OCI-LY3 (cell line): ENCODE measurements at regions not wholly inside any gene's neighbourhood (a gene's known extent, or its start where the extent isn't known, plus 50 kb on each side); places are given as distances from the start of the nearest gene placed in this dataset.
A peak's percentile ranks its signal among the peaks of the same experiment; 100 is the strongest.

Experiments
- H2AFZ ChIP-seq: fragments of 200-600, 300-600 bp; shearing (Covaris generic); 2 replicates; pipeline ENCODE4 v1.6.0; 2014; ENCODE audit warnings: antibody characterized with exemption, low read depth, low read length
- H3K27ac ChIP-seq: fragments of 200-600, 300-600 bp; sonication (generic); 2 replicates; pipeline ENCODE4 v1.5.1; 2014; ENCODE audit warnings: mild to moderate bottlenecking, low read length, moderate library complexity, mixed read lengths
- H3K27me3 ChIP-seq: fragments of 200-600, 300-600 bp; sonication (generic); 2 replicates; pipeline ENCODE4 v1.6.1; 2014; ENCODE audit warnings: low read depth, low read length, mixed read lengths
- H3K36me3 ChIP-seq: fragments of 200-600, 300-600 bp; sonication (generic); replicated peaks from 2 replicates; pipeline ENCODE3; 2014; ENCODE audit warnings: low read depth, low read length, mixed read lengths
- H3K4me1 ChIP-seq: fragments of 300-600, 200-600 bp; sonication (generic); 2 replicates; pipeline ENCODE4 v1.6.1; 2014; ENCODE audit warnings: low read length, mixed read lengths
- H3K4me2 ChIP-seq: fragments of 200-600, 300-600 bp; sonication (generic); 2 replicates; pipeline ENCODE4 v1.6.1; 2014; ENCODE audit warnings: low read length, mixed read lengths
- H3K4me3 ChIP-seq: fragments of 300-600, 200-600 bp; sonication (generic); 2 replicates; pipeline ENCODE4 v1.5.1; 2014; ENCODE audit warnings: antibody characterized with exemption, mild to moderate bottlenecking, low read length, moderate library complexity
- H3K79me2 ChIP-seq: fragments of 300-600, 200-600 bp; shearing (Covaris generic); 2 replicates; pipeline ENCODE4 v1.6.1; 2014; ENCODE audit warnings: mild to moderate bottlenecking, low read length, mixed read lengths
- H3K9ac ChIP-seq: fragments of 300-600, 200-600 bp; shearing (Covaris generic); 2 replicates; pipeline ENCODE4 v1.6.0; 2014; ENCODE audit warnings: mild to moderate bottlenecking, low read length, moderate library complexity
- H3K9me3 ChIP-seq: fragments of 200-600, 300-600 bp; shearing (Covaris generic); 2 replicates; pipeline ENCODE4 v1.6.1; 2014; ENCODE audit warnings: low read length, mixed read lengths; ENCODE audit not compliant: insufficient read depth
- H4K20me1 ChIP-seq: fragments of 200-600, 300-600 bp; sonication (generic); 2 replicates; pipeline ENCODE4 v1.6.1; 2016; ENCODE audit warnings: low read length, mixed read lengths; ENCODE audit not compliant: insufficient read depth
- CTCF ChIP-seq: fragments of 200-600, 300-600 bp; sonication (generic); IDR thresholded peaks from 2 replicates; pipeline ENCODE4 v1.5.1; 2014; ENCODE audit warnings: antibody characterized with exemption, low read length, low read depth
- EZH2phosphoT487 ChIP-seq: fragments of 200-600 bp; shearing (Covaris generic); IDR thresholded peaks from 2 replicates; pipeline ENCODE4 v1.6.1; 2018; ENCODE audit warnings: antibody characterized with exemption, mixed run types, low read depth

DNA sequence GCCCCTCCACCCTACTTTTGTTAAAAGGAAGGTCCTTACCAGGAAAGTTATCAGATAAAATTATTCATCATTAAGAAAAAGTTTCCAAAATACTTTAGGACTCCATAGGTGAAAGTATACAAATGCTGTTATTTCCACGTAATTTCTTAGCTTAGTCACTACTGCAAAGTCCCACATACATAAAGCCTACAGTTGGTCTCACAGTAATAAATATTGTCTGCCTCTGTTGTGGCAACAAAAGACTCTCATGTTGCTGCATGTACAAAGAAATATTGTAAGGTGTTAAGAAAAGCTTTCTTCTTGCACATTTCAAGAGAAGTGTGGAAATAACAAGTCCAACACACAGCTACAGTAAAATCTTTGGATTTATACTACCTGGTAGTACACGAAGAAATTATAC is 102.4 kb upstream of the DST start:
- Histone ChIP-seq H3K9ac (no peak overlapping the region), H3K79me2 (no peaks in the 10 kb centered on the region), H3K9me3 (no peaks in the 10 kb centered on the region), H3K4me1 (peaks cover 17% of the 10 kb centered on the region), H3K27me3 (no peaks in the 10 kb centered on the region; the same call in 1 of the 2 replicates), H3K4me2 (no peak overlapping the region), H2AFZ (no peak overlapping the region), H3K36me3 (no peaks in the 10 kb centered on the region), H4K20me1 (no peaks in the 10 kb centered on the region), H3K27ac (no peak overlapping the region), H3K4me3 (no peak overlapping the region)
- no peak for TF ChIP-seq CTCF
- no peak for TF ChIP-seq EZH2phosphoT487

- TF ChIP-seq EZH2phosphoT487 (no peak), CTCF (no peak)
- Histone ChIP-seq H3K4me2 (no peak overlapping the region), H3K27ac (no peak overlapping the region), H3K79me2 (no peaks in the 10 kb centered on the region), H3K9ac (no peak overlapping the region), H3K4me3 (no peak overlapping the region), H4K20me1 (no peaks in the 10 kb centered on the region), H3K4me1 (peaks cover 17% of the 10 kb centered on the region), H3K9me3 (no peaks in the 10 kb centered on the region), H3K27me3 (no peaks in the 10 kb centered on the region; the same call in 1 of the 2 replicates), H3K36me3 (no peaks in the 10 kb centered on the region), H2AFZ (no peak overlapping the region)
Measured at GRCh38 chr6:56744528-56744927, 101.8 kb upstream of the DST start.

GRCh38 chr6:56742122-56742791 is 99.6 kb upstream of the DST start:
- peaks cover 17% of the 10 kb centered on the region for H3K4me1 ChIP-seq
- peak overlapping the region; percentile 34 for H2AFZ ChIP-seq
- H3K4me2 ChIP-seq, result peak overlapping the region; percentile 90
- H3K4me3 ChIP-seq, result peak overlapping the region; percentile 75
- H3K9ac ChIP-seq, result peak overlapping the region; percentile 44
- H4K20me1 ChIP-seq, result no peaks in the 10 kb centered on the region
- no peaks in the 10 kb centered on the region for H3K9me3 ChIP-seq
- peak overlapping the region; percentile 68 for H3K27ac ChIP-seq
- no peak for TF ChIP-seq CTCF
- TF ChIP-seq EZH2phosphoT487, result no peak
- no peaks in the 10 kb centered on the region for H3K36me3 ChIP-seq
- H3K27me3 ChIP-seq, result no peaks in the 10 kb centered on the region; the same call in 1 of the 2 replicates
- no peaks in the 10 kb centered on the region for H3K79me2 ChIP-seq

DNA sequence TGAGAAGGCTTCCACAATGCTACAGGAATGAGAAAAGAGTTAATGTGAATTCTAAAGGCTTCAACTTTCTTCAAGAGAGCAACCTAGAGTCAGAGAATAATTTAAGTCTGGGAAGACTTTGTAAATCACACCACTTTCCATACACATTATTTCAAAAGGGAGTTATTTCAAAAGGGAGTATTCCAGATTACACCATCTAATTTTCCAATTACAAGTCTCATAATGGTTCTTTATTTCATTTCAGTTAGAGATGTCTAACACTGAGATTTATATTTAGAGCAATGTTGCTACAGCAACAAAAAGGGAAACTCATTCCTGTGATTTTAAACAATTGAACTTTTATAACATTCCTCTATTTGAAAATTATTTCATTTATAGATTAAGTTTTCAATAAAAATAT is 98.8 kb upstream of the DST start:
- H3K4me3 ChIP-seq, result peak overlapping the region; percentile 75; the same call in 1 of the 2 replicates
- no peak overlapping the region for H2AFZ ChIP-seq
- no peaks in the 10 kb centered on the region for H4K20me1 ChIP-seq
- TF ChIP-seq EZH2phosphoT487, result no peak
- no peak for TF ChIP-seq CTCF
- H3K27ac ChIP-seq, result no peak overlapping the region
- H3K4me2 ChIP-seq, result peak overlapping the region; percentile 90
- no peaks in the 10 kb centered on the region for H3K79me2 ChIP-seq
- H3K36me3 ChIP-seq, result no peaks in the 10 kb centered on the region
- H3K4me1 ChIP-seq, result peaks cover 17% of the 10 kb centered on the region
- H3K27me3 ChIP-seq, result no peaks in the 10 kb centered on the region; the same call in 1 of the 2 replicates
- H3K9me3 ChIP-seq, result no peaks in the 10 kb centered on the region
- no peak overlapping the region for H3K9ac ChIP-seq
